ENCODE measurements at regions not wholly inside any gene's neighbourhood (a gene's known extent, or its start where the extent isn't known, plus 50 kb on each side); places are given as distances from the start of the nearest gene placed in this dataset.
A peak's percentile ranks its signal among the peaks of the same experiment; 100 is the strongest.
"Not testable (repeated sequence)": the region's sequence is repeated elsewhere in the genome, so short reads cannot be mapped to it uniquely, and the experiment has no call there.

- H3K27me3 ChIP-seq (ENCODE audit: insufficient read depth, low read depth, low read length): no peaks in the 10 kb centered on the region
- no peak overlapping the region for H3K4me3 ChIP-seq (ENCODE audit: low read length)
- H3F3A ChIP-seq (ENCODE audit: insufficient read depth, low read length, poor library complexity, severe bottlenecking): no peaks in the 10 kb centered on the region
- H3K9me2 ChIP-seq (ENCODE audit: insufficient read depth, low read length): no peaks in the 10 kb centered on the region
- H2AFZ ChIP-seq (ENCODE audit: low read depth, low read length): no peak overlapping the region
- no peaks in the 10 kb centered on the region for H4K20me1 ChIP-seq (ENCODE audit: insufficient read depth)
- no peaks in the 10 kb centered on the region for H3K36me3 ChIP-seq (ENCODE audit: insufficient read depth, low read length)
- H3K4me2 ChIP-seq (ENCODE audit: low read length): no peak overlapping the region
- H3K27ac ChIP-seq (ENCODE audit: low read length): peak overlapping the region; percentile 63
- no peaks in the 10 kb centered on the region for H3K9me3 ChIP-seq (ENCODE audit: low read length)
- H3K79me2 ChIP-seq (replicated peaks; ENCODE audit: insufficient read depth, low read length): no peaks in the 10 kb centered on the region
- H3K9ac ChIP-seq (ENCODE audit: low read length): no peak overlapping the region
- TF ChIP-seq POLR2AphosphoS5 (IDR thresholded peaks at IDR 0.05) (no peak), EP300 (conservative IDR thresholded peaks at IDR 0.05; ENCODE audit: poor library complexity, severe bottlenecking) (no peak), MXI1 (conservative IDR thresholded peaks at IDR 0.05; ENCODE audit: poor library complexity, severe bottlenecking) (no peak), EZH2 (IDR thresholded peaks at IDR 0.05; ENCODE audit: borderline replicate concordance, insufficient read depth, low read length, poor library complexity, severe bottlenecking) (no peak), CTCF (IDR thresholded peaks at IDR 0.05; ENCODE audit: poor library complexity, severe bottlenecking) (no peak), SMC3 (conservative IDR thresholded peaks at IDR 0.05; ENCODE audit: poor library complexity) (no peak), RAD21 (conservative IDR thresholded peaks at IDR 0.05) (no peak), TAF1 (IDR thresholded peaks at IDR 0.05; ENCODE audit: low read depth) (no peak), REST (IDR thresholded peaks at IDR 0.05; ENCODE audit: borderline replicate concordance) (no peak)
Observed at GRCh38 chr15:87477026-87477425, 779.5 kb downstream of the NTRK3 start.

- Histone ChIP-seq H3K27ac (ENCODE audit: low read length) (no peak overlapping the region), H4K20me1 (ENCODE audit: insufficient read depth) (no peaks in the 10 kb centered on the region), H3K27me3 (ENCODE audit: insufficient read depth, low read depth, low read length) (no peaks in the 10 kb centered on the region), H3K79me2 (replicated peaks; ENCODE audit: insufficient read depth, low read length) (no peaks in the 10 kb centered on the region), H3K9me2 (ENCODE audit: insufficient read depth, low read length) (no peaks in the 10 kb centered on the region), H3K9ac (ENCODE audit: low read length) (no peak overlapping the region), H3K36me3 (ENCODE audit: insufficient read depth, low read length) (no peaks in the 10 kb centered on the region), H3K4me3 (ENCODE audit: low read length) (no peak overlapping the region), H2AFZ (ENCODE audit: low read depth, low read length) (no peak overlapping the region), H3K9me3 (ENCODE audit: low read length) (no peaks in the 10 kb centered on the region), H3F3A (ENCODE audit: insufficient read depth, low read length, poor library complexity, severe bottlenecking) (no peaks in the 10 kb centered on the region), H3K4me2 (ENCODE audit: low read length) (no peak overlapping the region)
- TF ChIP-seq MXI1 (conservative IDR thresholded peaks at IDR 0.05; ENCODE audit: poor library complexity, severe bottlenecking): no peak
- TF ChIP-seq EP300 (conservative IDR thresholded peaks at IDR 0.05; ENCODE audit: poor library complexity, severe bottlenecking): no peak
- TF ChIP-seq SMC3 (conservative IDR thresholded peaks at IDR 0.05; ENCODE audit: poor library complexity): no peak
- TF ChIP-seq EZH2 (IDR thresholded peaks at IDR 0.05; ENCODE audit: borderline replicate concordance, insufficient read depth, low read length, poor library complexity, severe bottlenecking): no peak
- TF ChIP-seq RAD21 (conservative IDR thresholded peaks at IDR 0.05): no peak
Observed at GRCh38 chr15:87470923-87471322, 785.6 kb downstream of the NTRK3 start.

- not testable (repeated sequence) for H3K9ac ChIP-seq (ENCODE audit: low read length); H2AFZ ChIP-seq (ENCODE audit: low read depth, low read length); H3K36me3 ChIP-seq (ENCODE audit: insufficient read depth, low read length); H3K4me2 ChIP-seq (ENCODE audit: low read length); H3K4me3 ChIP-seq (ENCODE audit: low read length); H4K20me1 ChIP-seq (ENCODE audit: insufficient read depth); H3K9me2 ChIP-seq (ENCODE audit: insufficient read depth, low read length); H3K27me3 ChIP-seq (ENCODE audit: insufficient read depth, low read depth, low read length); H3K27ac ChIP-seq (ENCODE audit: low read length); H3K9me3 ChIP-seq (ENCODE audit: low read length); H3F3A ChIP-seq (ENCODE audit: insufficient read depth, low read length, poor library complexity, severe bottlenecking); H3K79me2 ChIP-seq (replicated peaks; ENCODE audit: insufficient read depth, low read length)
Observed at GRCh38 chr15:87463956-87464355, 792.6 kb downstream of the NTRK3 start.

All from neural cell (in vitro differentiated cells).